Globus pallidus (tissue), 1 donor: ENCODE measurements at regions not wholly inside any gene's neighbourhood (a gene's known extent, or its start where the extent isn't known, plus 50 kb on each side); places are given as distances from the start of the nearest gene placed in this dataset.

Experiments
- DNase-seq: peaks from one replicate; pipeline ENCODE4 v3.0.0-alpha.2; 2015; ENCODE audit warnings: low spot score

GRCh38 chr20:24181151-24181550 is 192.6 kb upstream of the GGTLC1 start:
- no peak for DNase-seq

GRCh38 chr20:24169256-24169655 is 180.7 kb upstream of the GGTLC1 start:
- no peak for DNase-seq

- no peak for DNase-seq
Observed at GRCh38 chr20:24166412-24166811, 177.8 kb upstream of the GGTLC1 start.

GRCh38 chr20:24166123-24166381 is 177.5 kb upstream of the GGTLC1 start:
- no peak for DNase-seq

GRCh38 chr20:24165301-24166122 is 176.9 kb upstream of the GGTLC1 start:
- DNase-seq, result no peak

GRCh38 chr20:24164360-24164759 is 175.8 kb upstream of the GGTLC1 start:
- DNase-seq, result no peak

GRCh38 chr20:24163506-24163905 is 174.9 kb upstream of the GGTLC1 start:
- no peak for DNase-seq

- peak; percentile 61 for DNase-seq
Observed at GRCh38 chr20:24160563-24161281, 172.1 kb upstream of the GGTLC1 start.

GRCh38 chr20:24158281-24158680 is 169.7 kb upstream of the GGTLC1 start:
- DNase-seq, result no peak

GRCh38 chr20:24157213-24157612 is 168.6 kb upstream of the GGTLC1 start:
- DNase-seq, result no peak

GRCh38 chr20:24153101-24154040 is 164.8 kb upstream of the GGTLC1 start:
- no peak for DNase-seq

- no peak for DNase-seq
Observed at GRCh38 chr20:24151621-24152294, 163.2 kb upstream of the GGTLC1 start.

GRCh38 chr20:24150406-24150805 is 161.8 kb upstream of the GGTLC1 start:
- no peak for DNase-seq

- DNase-seq, result no peak
Observed at GRCh38 chr20:24149881-24150307, 161.3 kb upstream of the GGTLC1 start.

GRCh38 chr20:24149175-24149574 is 160.6 kb upstream of the GGTLC1 start:
- no peak for DNase-seq

- DNase-seq, result no peak
Observed at GRCh38 chr20:24148372-24148771, 159.8 kb upstream of the GGTLC1 start.

- no peak for DNase-seq
Observed at GRCh38 chr20:24147961-24148360, 159.4 kb upstream of the GGTLC1 start.

GRCh38 chr20:24147479-24147878 is 158.9 kb upstream of the GGTLC1 start:
- DNase-seq, result no peak

GRCh38 chr20:24146231-24146634 is 157.7 kb upstream of the GGTLC1 start:
- DNase-seq, result no peak

GRCh38 chr20:24144371-24144770 is 155.8 kb upstream of the GGTLC1 start:
- DNase-seq, result no peak

- no peak for DNase-seq
Observed at GRCh38 chr20:24141111-24141510, 152.5 kb upstream of the GGTLC1 start.

GRCh38 chr20:24139846-24140245 is 151.3 kb upstream of the GGTLC1 start:
- no peak for DNase-seq
